Neural crest cell (in vitro differentiated cells): ENCODE measurements at regions not wholly inside any gene's neighbourhood (a gene's known extent, or its start where the extent isn't known, plus 50 kb on each side); places are given as distances from the start of the nearest gene placed in this dataset.

Experiments
- DNase-seq: peaks from one replicate; pipeline ENCODE4 v3.0.0; 2021; ENCODE audit warnings: low read depth, mixed read lengths, low spot score
- H3K27ac Mint-ChIP-seq: one replicate; pipeline ENCODE4 v1.8.0; 2021; ENCODE audit warnings: mild to moderate bottlenecking, mixed read lengths; ENCODE audit not compliant: unreplicated experiment
- H3K27me3 Mint-ChIP-seq: 2 replicates; pipeline ENCODE4 v1.8.0; 2021; ENCODE audit warnings: low read depth, mild to moderate bottlenecking, mixed read lengths
- H3K36me3 Mint-ChIP-seq: 2 replicates; pipeline ENCODE4 v1.8.0; 2021; ENCODE audit warnings: low read depth, mild to moderate bottlenecking, mixed read lengths
- H3K4me1 Mint-ChIP-seq: 2 replicates; pipeline ENCODE4 v1.8.0; 2021; ENCODE audit warnings: mixed read lengths
- H3K4me3 Mint-ChIP-seq: one replicate; pipeline ENCODE4 v1.8.0; 2021; ENCODE audit warnings: mild to moderate bottlenecking, mixed read lengths
- H3K9me3 Mint-ChIP-seq: 2 replicates; pipeline ENCODE4 v1.8.0; 2021; ENCODE audit warnings: mixed read lengths
- TF ChIP-seq, protein P1 (sequence below): fragments of 200-600 bp; sonication (generic); conservative IDR thresholded peaks from 2 replicates; pipeline ENCODE4 v1.5.0; 2021; ENCODE audit warnings: antibody characterized with exemption, mild to moderate bottlenecking

DNA sequence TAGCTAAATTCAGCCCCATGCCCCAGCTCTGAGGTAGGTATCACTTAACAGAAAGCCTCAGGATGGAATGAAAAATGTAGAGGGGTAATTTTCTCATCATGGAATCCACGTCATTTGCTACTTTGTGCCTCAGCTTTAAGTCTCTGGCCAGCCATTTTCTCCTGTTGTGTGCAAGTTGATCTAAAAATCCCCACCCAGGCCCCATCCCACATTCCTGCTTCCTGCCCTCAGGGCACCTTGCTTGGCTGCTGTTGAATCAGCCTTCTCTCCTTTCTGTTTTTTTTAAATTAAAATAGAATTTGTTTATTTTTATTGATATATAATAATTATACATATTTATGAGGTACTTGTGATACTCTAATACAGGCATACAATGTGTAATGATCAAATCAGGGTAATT lies 179.9 kb upstream of the TSHZ3 start:
- no peaks in the 10 kb centered on the region for H3K27me3 Mint-ChIP-seq
- no peak overlapping the region for H3K27ac Mint-ChIP-seq
- TF ChIP-seq, protein P1, sequence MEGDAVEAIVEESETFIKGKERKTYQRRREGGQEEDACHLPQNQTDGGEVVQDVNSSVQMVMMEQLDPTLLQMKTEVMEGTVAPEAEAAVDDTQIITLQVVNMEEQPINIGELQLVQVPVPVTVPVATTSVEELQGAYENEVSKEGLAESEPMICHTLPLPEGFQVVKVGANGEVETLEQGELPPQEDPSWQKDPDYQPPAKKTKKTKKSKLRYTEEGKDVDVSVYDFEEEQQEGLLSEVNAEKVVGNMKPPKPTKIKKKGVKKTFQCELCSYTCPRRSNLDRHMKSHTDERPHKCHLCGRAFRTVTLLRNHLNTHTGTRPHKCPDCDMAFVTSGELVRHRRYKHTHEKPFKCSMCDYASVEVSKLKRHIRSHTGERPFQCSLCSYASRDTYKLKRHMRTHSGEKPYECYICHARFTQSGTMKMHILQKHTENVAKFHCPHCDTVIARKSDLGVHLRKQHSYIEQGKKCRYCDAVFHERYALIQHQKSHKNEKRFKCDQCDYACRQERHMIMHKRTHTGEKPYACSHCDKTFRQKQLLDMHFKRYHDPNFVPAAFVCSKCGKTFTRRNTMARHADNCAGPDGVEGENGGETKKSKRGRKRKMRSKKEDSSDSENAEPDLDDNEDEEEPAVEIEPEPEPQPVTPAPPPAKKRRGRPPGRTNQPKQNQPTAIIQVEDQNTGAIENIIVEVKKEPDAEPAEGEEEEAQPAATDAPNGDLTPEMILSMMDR: no peak
- DNase-seq: no peak
- H3K9me3 Mint-ChIP-seq: peaks cover 2% of the 10 kb centered on the region
- H3K4me3 Mint-ChIP-seq: no peak overlapping the region
- H3K36me3 Mint-ChIP-seq: no peaks in the 10 kb centered on the region
- H3K4me1 Mint-ChIP-seq: no peaks in the 10 kb centered on the region

DNA sequence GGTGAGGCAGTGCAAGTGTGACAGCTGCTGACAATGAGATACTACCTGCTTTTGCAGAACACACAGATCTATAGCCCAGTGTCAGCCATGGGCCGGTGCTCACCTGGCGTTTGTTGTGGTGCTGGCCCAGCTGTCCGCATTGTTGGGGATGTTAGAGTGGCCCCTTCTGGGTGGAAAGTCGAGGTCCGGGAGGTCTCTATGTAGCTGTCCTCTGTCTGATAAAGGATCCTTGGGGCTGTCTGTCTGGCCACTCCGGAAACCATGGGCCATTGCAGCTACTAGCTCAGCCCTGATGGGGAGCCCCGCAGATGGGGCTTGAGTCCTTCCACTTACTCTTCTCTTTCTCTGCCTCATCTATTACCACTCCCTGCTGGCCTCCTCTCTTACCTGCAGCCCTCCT lies 181.5 kb upstream of the TSHZ3 start:
- Mint-ChIP-seq H3K27ac (no peak overlapping the region), H3K27me3 (no peaks in the 10 kb centered on the region), H3K4me1 (no peaks in the 10 kb centered on the region), H3K9me3 (no peaks in the 10 kb centered on the region), H3K36me3 (no peaks in the 10 kb centered on the region), H3K4me3 (no peak overlapping the region)
- DNase-seq: no peak
- TF ChIP-seq, protein P1: no peak

DNA sequence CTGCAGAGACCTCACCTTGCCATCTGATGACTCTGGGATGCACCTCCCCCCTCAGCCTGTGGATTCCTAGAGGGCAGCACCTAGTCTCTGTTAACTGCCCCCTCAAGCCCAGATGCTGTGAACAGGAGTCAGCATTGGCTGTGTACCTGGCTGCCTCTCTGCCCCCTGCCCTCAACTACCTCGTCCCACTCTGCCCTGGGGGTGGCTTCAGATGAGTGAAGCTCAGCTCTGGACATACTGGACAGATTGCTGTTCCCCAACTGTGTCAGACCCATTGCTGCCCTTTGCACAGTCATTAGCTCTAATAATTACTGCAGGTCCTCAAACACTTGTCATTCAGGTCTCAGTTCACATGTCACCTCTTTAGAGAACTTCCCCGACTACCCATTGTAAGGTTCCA lies 182.1 kb upstream of the TSHZ3 start:
- Mint-ChIP-seq H3K4me3 (no peak overlapping the region), H3K4me1 (no peaks in the 10 kb centered on the region), H3K9me3 (no peaks in the 10 kb centered on the region), H3K36me3 (no peaks in the 10 kb centered on the region), H3K27ac (no peak overlapping the region), H3K27me3 (no peaks in the 10 kb centered on the region)
- TF ChIP-seq, protein P1: no peak
- no peak for DNase-seq

DNA sequence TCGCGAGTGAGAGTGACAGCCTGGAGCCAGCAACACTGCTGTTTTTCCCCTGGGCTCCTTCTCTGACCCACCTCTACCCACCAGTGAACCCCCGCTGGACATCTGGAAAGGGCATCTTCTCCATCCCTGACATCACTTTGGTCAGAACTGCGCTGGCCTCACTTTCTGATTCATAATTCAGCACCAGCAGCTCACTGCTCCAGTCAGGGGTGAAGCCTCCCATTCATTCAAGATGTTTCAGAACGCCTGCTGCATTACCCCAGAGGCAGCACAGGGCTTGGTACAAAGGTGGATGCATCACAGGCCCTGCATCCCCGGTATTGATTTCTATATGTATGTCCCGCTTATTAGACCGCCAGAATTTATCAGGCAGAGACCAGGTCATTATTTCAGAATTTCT lies 182.8 kb upstream of the TSHZ3 start:
- Mint-ChIP-seq H3K27ac (no peak overlapping the region), H3K9me3 (no peaks in the 10 kb centered on the region), H3K36me3 (no peaks in the 10 kb centered on the region), H3K4me3 (no peak overlapping the region), H3K4me1 (no peaks in the 10 kb centered on the region), H3K27me3 (peaks cover under 1% of the 10 kb centered on the region)
- TF ChIP-seq, protein P1: no peak
- no peak for DNase-seq

DNA sequence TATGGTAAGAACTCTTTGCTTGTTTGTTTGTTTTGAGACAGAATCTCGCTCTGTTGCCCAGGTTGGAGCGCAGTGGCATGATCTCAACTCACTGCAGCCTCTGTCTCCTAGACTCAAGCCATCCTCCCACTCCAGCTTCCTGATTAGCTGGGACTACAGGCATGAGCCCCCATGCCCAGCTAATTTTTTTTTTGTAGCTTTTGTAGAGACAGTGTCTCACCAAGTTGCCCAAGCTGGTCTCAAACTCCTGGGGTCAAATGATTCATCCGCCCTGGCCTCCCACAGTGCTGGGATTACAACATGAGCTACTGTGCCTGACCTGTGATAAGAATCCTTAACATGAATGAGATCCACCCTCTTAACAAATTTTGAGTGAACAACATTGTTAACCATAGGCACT lies 183.9 kb upstream of the TSHZ3 start:
- no peak for DNase-seq
- peaks cover 4% of the 10 kb centered on the region for H3K27me3 Mint-ChIP-seq
- peaks cover 5% of the 10 kb centered on the region for H3K9me3 Mint-ChIP-seq
- H3K36me3 Mint-ChIP-seq: no peaks in the 10 kb centered on the region
- no peaks in the 10 kb centered on the region for H3K4me1 Mint-ChIP-seq
- TF ChIP-seq, protein P1: no peak
- no peak overlapping the region for H3K27ac Mint-ChIP-seq
- no peak overlapping the region for H3K4me3 Mint-ChIP-seq

DNA sequence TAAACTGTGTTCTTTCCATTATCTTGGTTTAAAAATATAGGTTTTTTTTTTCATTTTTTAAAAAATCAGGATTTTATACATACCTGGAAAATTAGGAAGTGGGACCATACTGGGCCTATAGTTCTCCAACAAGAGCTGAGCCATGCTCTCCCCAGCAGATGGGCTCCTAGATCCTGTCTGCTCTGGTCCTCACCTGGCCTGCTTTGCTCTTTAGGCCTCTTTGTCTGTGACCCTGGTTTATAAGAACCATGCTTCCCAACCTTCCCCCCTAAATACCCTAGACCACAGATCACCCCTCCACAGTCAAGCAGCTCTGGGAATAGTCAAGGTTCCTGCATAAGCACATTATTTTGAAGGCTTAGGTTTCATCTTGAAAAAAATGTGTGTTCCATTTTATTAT lies 185.0 kb upstream of the TSHZ3 start:
- H3K27ac Mint-ChIP-seq: no peak overlapping the region
- TF ChIP-seq, protein P1: no peak
- H3K27me3 Mint-ChIP-seq: peaks cover 4% of the 10 kb centered on the region
- peaks cover 6% of the 10 kb centered on the region for H3K9me3 Mint-ChIP-seq
- H3K36me3 Mint-ChIP-seq: no peaks in the 10 kb centered on the region
- no peaks in the 10 kb centered on the region for H3K4me1 Mint-ChIP-seq
- no peak overlapping the region for H3K4me3 Mint-ChIP-seq
- DNase-seq: no peak
